Lung (tissue), 9 donors: ENCODE measurements at regions not wholly inside any gene's neighbourhood (a gene's known extent, or its start where the extent isn't known, plus 50 kb on each side); places are given as distances from the start of the nearest gene placed in this dataset.
"Not testable (repeated sequence)": the region's sequence is repeated elsewhere in the genome, so short reads cannot be mapped to it uniquely, and the experiment has no call there.

Source experiments
- ATAC-seq: fragments of 200-7000 bp; cut with Tn5 transposase; one replicate; pipeline ENCODE4 v1.9.1; 2020; ENCODE audit warnings: moderate number of reproducible peaks; ENCODE audit not compliant: insufficient read depth, low FRiP score
- DNase-seq, 3 donors: peaks; one replicate each; pipeline ENCODE4 v3.0.0-alpha.2; 2013 to 2017
- H3K27ac ChIP-seq, 2 donors: one replicate each; pipeline ENCODE4 v1.5.1; 2013; ENCODE audit warnings: mild to moderate bottlenecking in 2 of 2, moderate library complexity in 2 of 2, control low read depth in 1 of 2, inconsistent platforms in 1 of 2, low read depth in 1 of 2, low read length in 1 of 2
- H3K27me3 ChIP-seq, 3 donors: one replicate each; pipeline ENCODE4 v1.5.1; 2013; ENCODE audit warnings: low read length in 2 of 3; ENCODE audit not compliant: control insufficient read depth in 3 of 3, insufficient read depth in 3 of 3
- H3K36me3 ChIP-seq, 4 donors: one replicate each; pipeline ENCODE4 v1.5.1; 2013; ENCODE audit warnings: low read length in 4 of 4, mild to moderate bottlenecking in 1 of 4, moderate library complexity in 1 of 4; ENCODE audit not compliant: control insufficient read depth in 4 of 4, insufficient read depth in 4 of 4
- H3K4me1 ChIP-seq, 5 donors: one replicate each; pipeline ENCODE4 v1.5.1; 2013; ENCODE audit warnings: low read length in 5 of 5, mild to moderate bottlenecking in 2 of 5, moderate library complexity in 1 of 5; ENCODE audit not compliant: control insufficient read depth in 5 of 5, insufficient read depth in 5 of 5
- H3K4me3 ChIP-seq: one replicate; pipeline ENCODE4 v1.5.1; 2013; ENCODE audit warnings: mild to moderate bottlenecking, control low read depth, moderate library complexity
- H3K9ac ChIP-seq, 2 donors: one replicate each; pipeline ENCODE4 v1.5.1; 2013; ENCODE audit warnings: low read length in 2 of 2, control low read depth in 1 of 2; ENCODE audit not compliant: insufficient read depth in 1 of 2
- H3K9me3 ChIP-seq, 4 donors: one replicate each; pipeline ENCODE4 v1.5.1; 2013; ENCODE audit warnings: low read length in 3 of 4, mild to moderate bottlenecking in 1 of 4, moderate library complexity in 1 of 4; ENCODE audit not compliant: control insufficient read depth in 4 of 4, insufficient read depth in 3 of 4
- WGBS, 2 donors: extraction: QIAGEN DNeasy Blood & Tissue Kit; methylation state at CpG; one replicate each; pipeline ENCODE4 v1.1.7; 2013; 5-methylcytosine and 5-hydroxymethylcytosine counted together
- donor health status: Bipolar disorder and iron deficiency.
- donor health status: healthy.
- donor health status: DM: yes; HTN: yes; CAD: no.

DNA sequence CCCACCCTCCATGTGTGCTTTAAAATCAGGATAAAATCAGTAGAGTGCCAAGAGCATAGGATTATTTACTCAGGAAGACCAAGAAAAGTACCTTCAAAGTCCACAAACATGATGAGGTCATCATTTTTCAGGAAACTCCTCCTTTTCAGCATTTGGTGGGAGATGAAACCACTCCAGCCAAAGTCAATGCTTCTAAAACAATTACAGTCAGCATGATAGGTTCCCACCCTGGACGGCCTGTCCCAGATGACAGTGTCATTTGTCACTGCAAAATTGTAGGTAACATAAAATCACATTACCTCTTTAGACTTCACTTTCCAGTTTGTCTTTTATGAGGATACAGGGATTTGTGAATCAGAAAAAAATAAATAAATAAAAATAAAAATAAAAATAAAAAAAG is 638.0 kb downstream of the SPATA31A6 start:
- WGBS, 2 donors: 79 to 94% methylated on average over 1 of the region's 1 CpG
- not testable (repeated sequence) for H3K9me3 ChIP-seq, H3K4me1 ChIP-seq, H3K27ac ChIP-seq, ATAC-seq, H3K27me3 ChIP-seq, H3K36me3 ChIP-seq, H3K4me3 ChIP-seq, DNase-seq, H3K9ac ChIP-seq

DNA sequence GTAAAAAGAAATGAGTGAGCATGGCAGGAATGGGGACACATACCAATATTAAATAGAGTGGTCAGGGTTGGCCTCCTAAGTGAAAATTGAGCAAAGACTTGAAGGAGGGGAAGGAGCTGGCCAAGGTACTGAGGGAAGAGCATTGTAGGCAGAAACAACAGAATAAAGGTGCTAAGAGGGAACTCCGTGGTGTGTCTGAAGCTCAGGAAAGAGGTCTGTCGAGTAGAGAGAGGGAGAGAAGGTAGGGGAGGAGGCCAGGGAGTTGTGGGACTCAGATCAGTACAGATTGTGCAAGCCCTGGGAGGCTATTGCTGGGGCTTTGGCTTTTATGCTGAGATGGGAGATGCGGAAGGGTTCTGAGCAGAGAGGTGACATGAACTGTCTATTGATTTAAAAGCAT is 664.7 kb downstream of the SPATA31A6 start:
- not testable (repeated sequence) for H3K4me1 ChIP-seq, H3K9me3 ChIP-seq, H3K4me3 ChIP-seq, H3K9ac ChIP-seq, ATAC-seq, H3K27me3 ChIP-seq, DNase-seq, H3K27ac ChIP-seq, H3K36me3 ChIP-seq
- WGBS, 2 donors: no CpG with 5 or more reads among the region's 3 CpGs

DNA sequence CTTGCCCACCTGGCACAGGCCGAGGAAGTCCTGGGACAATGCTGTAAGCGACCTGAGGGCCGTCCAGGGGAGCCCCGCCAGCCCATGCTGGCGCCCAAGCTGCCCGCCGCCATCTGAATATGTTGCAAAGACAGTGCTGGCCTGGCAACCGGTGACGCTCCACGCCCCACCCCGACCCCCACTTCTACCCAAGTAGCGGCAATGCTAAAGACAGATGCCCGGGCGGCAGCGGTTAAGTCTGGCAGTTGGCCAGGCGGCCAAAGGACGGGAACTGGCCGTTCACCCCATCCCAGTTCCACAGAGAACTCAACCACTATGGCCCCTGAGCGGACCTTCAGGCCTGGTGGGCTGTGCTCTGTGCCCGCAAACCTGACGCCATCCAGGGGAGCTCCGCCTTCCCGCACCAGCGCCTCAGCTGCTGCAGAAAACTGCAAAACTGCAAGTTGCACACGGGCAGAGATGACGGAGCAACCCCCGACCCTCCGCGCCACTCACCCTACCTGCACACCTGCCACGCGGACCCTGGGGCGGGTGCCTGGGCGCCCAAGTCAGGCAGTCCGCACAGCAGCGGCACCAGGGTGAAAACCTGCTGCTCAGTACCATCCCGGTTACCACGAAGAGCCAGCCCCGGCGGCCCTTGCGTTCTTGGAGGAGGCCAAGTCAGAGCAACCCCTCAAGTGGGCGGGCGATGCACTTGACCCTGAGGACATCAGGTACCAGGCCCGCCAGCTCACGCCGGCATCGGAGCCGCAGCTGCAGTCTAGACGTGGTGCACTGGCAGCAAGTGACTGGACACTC is 667.6 kb downstream of the SPATA31A6 start:
- H3K9me3 ChIP-seq, H3K27me3 ChIP-seq, DNase-seq, H3K4me1 ChIP-seq, H3K27ac ChIP-seq, H3K36me3 ChIP-seq, ATAC-seq, H3K4me3 ChIP-seq, H3K9ac ChIP-seq: not testable (repeated sequence)
- 43 to 49% methylated on average over 34 to 43 of the region's 48 CpGs for WGBS, 2 donors

DNA sequence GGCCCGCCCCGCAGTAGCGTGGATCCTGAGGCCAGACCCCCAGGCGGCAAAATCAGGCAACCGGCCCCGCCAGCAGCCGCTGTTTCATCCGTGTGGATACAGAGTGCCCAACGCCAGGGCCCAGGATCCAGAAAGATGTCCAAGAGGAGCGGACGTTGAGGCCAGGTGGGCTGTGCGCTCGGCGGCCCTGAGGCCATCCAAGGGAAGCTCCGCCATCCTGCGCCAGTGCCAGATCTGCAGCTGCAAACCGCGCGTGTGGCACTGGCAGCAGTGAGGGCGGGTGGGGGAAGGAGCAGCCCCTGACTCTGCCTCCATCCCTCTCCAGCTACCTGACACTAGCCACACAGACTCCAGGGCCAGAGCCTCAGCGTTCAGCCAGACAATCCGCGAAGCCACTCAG is 668.2 kb downstream of the SPATA31A6 start:
- not testable (repeated sequence) for H3K27me3 ChIP-seq, ATAC-seq, H3K4me1 ChIP-seq, H3K4me3 ChIP-seq, H3K36me3 ChIP-seq, H3K9me3 ChIP-seq, H3K27ac ChIP-seq, H3K9ac ChIP-seq, DNase-seq
- 27 to 30% methylated on average over 17 to 20 of the region's 23 CpGs for WGBS, 2 donors

DNA sequence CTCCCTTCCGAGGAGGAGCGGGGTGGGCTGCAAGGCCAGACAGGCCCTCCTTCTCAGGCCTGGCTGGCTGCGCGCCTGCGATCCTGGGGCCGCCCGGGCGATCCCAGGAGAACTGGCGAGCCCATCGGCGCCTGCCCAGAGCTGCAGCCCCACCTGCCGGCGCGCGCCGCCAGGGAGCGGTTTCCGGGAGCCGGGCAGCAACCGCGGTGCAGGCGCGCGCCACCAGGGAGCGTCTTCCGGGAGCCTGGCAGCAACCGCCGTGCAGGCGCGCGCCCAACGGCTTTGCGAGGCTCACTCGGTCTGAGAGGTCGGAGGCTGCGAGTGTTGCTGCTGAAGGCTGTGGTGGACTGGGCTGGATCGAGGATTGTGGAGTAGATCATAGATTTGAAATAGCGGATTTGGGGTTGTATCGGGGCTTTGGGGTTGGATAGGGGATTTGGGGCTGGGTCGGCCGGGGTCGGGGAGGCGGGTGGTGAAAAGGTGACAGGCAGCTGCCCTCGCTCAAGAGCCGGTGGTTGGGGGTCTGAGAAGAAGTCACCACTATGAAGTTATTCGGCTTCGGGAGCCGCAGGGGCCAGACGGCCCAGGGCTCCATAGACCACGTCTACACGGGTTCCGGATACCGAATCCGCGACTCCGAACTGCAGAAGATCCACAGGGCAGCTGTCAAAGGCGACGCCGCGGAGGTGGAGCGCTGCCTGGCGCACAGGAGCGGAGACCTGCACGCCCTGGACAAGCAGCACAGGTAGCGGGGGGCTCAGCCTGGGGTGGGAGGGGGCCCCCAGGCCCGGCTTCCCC is 668.9 kb downstream of the SPATA31A6 start:
- H3K36me3 ChIP-seq, H3K9me3 ChIP-seq, H3K9ac ChIP-seq, H3K27me3 ChIP-seq, H3K4me1 ChIP-seq, H3K4me3 ChIP-seq, H3K27ac ChIP-seq, ATAC-seq: not testable (repeated sequence)
- 8 to 13% methylated on average over 62 to 66 of the region's 66 CpGs for WGBS, 2 donors
- DNase-seq: peak; percentile 0 to 70 (median 0)

DNA sequence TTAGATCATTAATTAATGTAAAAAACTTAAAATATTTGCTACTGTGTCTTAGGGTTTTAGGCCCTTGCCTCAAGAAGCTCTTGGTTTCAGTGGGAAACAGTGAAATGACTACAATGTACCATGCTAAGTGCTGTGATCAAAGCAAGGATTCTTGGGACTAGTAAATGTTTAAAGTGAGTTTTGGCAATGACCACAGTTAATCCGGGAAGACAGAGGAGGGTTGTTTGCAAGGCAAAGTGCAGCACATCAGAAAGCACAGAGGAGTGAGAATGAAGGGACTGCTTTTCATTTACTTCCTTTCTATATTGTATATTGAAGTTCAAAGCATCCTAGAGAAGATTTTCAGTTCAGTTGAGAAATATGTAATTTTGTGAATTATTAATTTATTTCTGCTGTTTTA is 676.7 kb downstream of the SPATA31A6 start:
- H3K27me3 ChIP-seq, H3K9ac ChIP-seq, ATAC-seq, DNase-seq, H3K4me3 ChIP-seq, H3K9me3 ChIP-seq, H3K36me3 ChIP-seq, H3K4me1 ChIP-seq, H3K27ac ChIP-seq: not testable (repeated sequence)
- WGBS, 2 donors: 56 to 60% methylated on average over 1 of the region's 1 CpG

DNA sequence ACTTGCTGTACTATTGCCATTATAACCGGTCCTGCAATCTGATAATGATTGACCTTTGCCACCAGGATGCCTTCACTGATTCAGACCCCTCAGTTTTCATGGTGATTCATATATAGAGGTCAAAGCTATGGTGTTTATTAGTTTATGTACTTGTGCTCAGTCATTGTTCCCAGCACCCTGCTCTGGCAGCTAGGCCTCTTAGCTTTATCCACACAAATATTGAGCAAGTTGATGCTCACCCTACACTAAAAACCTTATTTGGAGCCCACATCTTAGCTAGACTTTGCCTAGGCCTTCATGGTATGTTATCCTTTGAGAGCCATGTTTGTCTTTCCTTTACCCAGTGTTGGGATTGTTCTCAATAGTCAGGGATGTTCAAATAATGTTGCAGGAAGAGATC is 679.0 kb downstream of the SPATA31A6 start:
- H3K4me3 ChIP-seq, H3K27me3 ChIP-seq, H3K9ac ChIP-seq, H3K9me3 ChIP-seq, H3K4me1 ChIP-seq, H3K27ac ChIP-seq, ATAC-seq, DNase-seq, H3K36me3 ChIP-seq: not testable (repeated sequence)
- 57 to 71% methylated on average over 1 of the region's 1 CpG for WGBS, 2 donors
